ENCODE measurements at regions not wholly inside any gene's neighbourhood (a gene's known extent, or its start where the extent isn't known, plus 50 kb on each side); places are given as distances from the start of the nearest gene placed in this dataset.
"Not testable (repeated sequence)": the region's sequence is repeated elsewhere in the genome, so short reads cannot be mapped to it uniquely, and the experiment has no call there.

- no peak for DNase-seq
Observed at GRCh38 chr21:33971492-33972013, 55.9 kb upstream of the ATP5PO start.

- DNase-seq = no peak
Observed at GRCh38 chr21:33969581-33969980, 54.0 kb upstream of the ATP5PO start.

GRCh38 chr21:33968995-33969348, 53.4 kb upstream of the ATP5PO start:
- no peak for DNase-seq

GRCh38 chr21:33968080-33968994, 52.7 kb upstream of the ATP5PO start:
- no peak for DNase-seq

GRCh38 chr21:33967086-33967571, 51.5 kb upstream of the ATP5PO start:
- no peak for DNase-seq

- DNase-seq = no peak
Observed at GRCh38 chr21:33966324-33966949, 50.8 kb upstream of the ATP5PO start.

GRCh38 chr21:33965662-33966061, 50.1 kb upstream of the ATP5PO start:
- not testable (repeated sequence) for DNase-seq

Data from stimulated activated CD4-positive, alpha-beta T cell treated with anti-CD3 and anti-CD28 coated beads, Interleukin-15, amount 100 ng/mL, for 24 hours (primary cell).